GM23248 (cell line): ENCODE measurements at regions not wholly inside any gene's neighbourhood (a gene's known extent, or its start where the extent isn't known, plus 50 kb on each side); places are given as distances from the start of the nearest gene placed in this dataset.

Experiments used
- DNase-seq: peaks from one replicate; pipeline ENCODE4 v3.0.0-alpha.2; 2015
- H2AFZ ChIP-seq: fragments of 200-600 bp; sonication (generic); 2 replicates; pipeline ENCODE4 v1.6.1; 2016; ENCODE audit warnings: antibody characterized with exemption
- H3F3A ChIP-seq: fragments of 200-600 bp; sonication (generic); 2 replicates; pipeline ENCODE4 v1.6.1; 2016; ENCODE audit warnings: mild to moderate bottlenecking, antibody characterized with exemption, mixed run types; ENCODE audit not compliant: insufficient read depth
- H3K27ac ChIP-seq: fragments of 200-600 bp; sonication (generic); 2 replicates; pipeline ENCODE4 v1.5.1; 2016; ENCODE audit warnings: mild to moderate bottlenecking
- H3K27me3 ChIP-seq: fragments of 200-600 bp; sonication (generic); replicated peaks from 2 replicates; pipeline ENCODE4 v1.6.1; 2016; ENCODE audit warnings: mild to moderate bottlenecking; ENCODE audit not compliant: insufficient read depth
- H3K36me3 ChIP-seq: fragments of 200-600 bp; sonication (generic); 2 replicates; pipeline ENCODE4 v1.6.1; 2016; ENCODE audit warnings: low read depth, mild to moderate bottlenecking
- H3K4me1 ChIP-seq: fragments of 200-600 bp; sonication (generic); 2 replicates; pipeline ENCODE4 v1.6.1; 2016; ENCODE audit warnings: mild to moderate bottlenecking; ENCODE audit not compliant: insufficient read depth
- H3K4me2 ChIP-seq: fragments of 200-600 bp; sonication (generic); one replicate; pipeline ENCODE4 v1.6.1; 2016; ENCODE audit warnings: mild to moderate bottlenecking; ENCODE audit not compliant: unreplicated experiment
- H3K4me3 ChIP-seq: fragments of 200-600 bp; sonication (generic); 2 replicates; pipeline ENCODE4 v1.5.1; 2016; ENCODE audit warnings: mild to moderate bottlenecking
- H3K79me2 ChIP-seq: fragments of 200-600 bp; sonication (generic); 2 replicates; pipeline ENCODE4 v1.6.1; 2016; ENCODE audit warnings: mild to moderate bottlenecking; ENCODE audit not compliant: insufficient read depth
- H3K9ac ChIP-seq: fragments of 200-600 bp; sonication (generic); 2 replicates; pipeline ENCODE4 v1.6.1; 2016; ENCODE audit warnings: mild to moderate bottlenecking
- H3K9me2 ChIP-seq: fragments of 200-600 bp; sonication (generic); 2 replicates; pipeline ENCODE4 v1.6.1; 2016; ENCODE audit warnings: mixed run types, mild to moderate bottlenecking, moderate library complexity; ENCODE audit not compliant: insufficient read depth
- H3K9me3 ChIP-seq: fragments of 200-600 bp; sonication (generic); one replicate; pipeline ENCODE4 v1.6.1; 2017; ENCODE audit warnings: low read depth
- H4K20me1 ChIP-seq: fragments of 200-600 bp; sonication (generic); 2 replicates; pipeline ENCODE4 v1.6.0; 2016; ENCODE audit not compliant: insufficient read depth
- EZH2 ChIP-seq: fragments of 200-600 bp; sonication (generic); IDR thresholded peaks from 2 replicates; pipeline ENCODE4 v1.6.1; 2018; ENCODE audit warnings: antibody characterized with exemption, mild to moderate bottlenecking; ENCODE audit not compliant: insufficient read depth, poor library complexity, severe bottlenecking
- EZH2phosphoT487 ChIP-seq: fragments of 200-600 bp; sonication (generic); IDR thresholded peaks from 2 replicates; pipeline ENCODE4 v1.6.1; 2018; ENCODE audit warnings: antibody characterized with exemption, moderate library complexity, mild to moderate bottlenecking, low read depth; ENCODE audit not compliant: insufficient read depth
- WGBS, 2 experiments: methylation state at CpG; one replicate each; pipeline ENCODE4 v1.1.6; 2015 to 2017; ENCODE audit warnings: low lambda C conversion rate in 2 of 2, low coverage in 1 of 2; ENCODE audit errors: missing lambda C conversion rate in 2 of 2; 5-methylcytosine and 5-hydroxymethylcytosine counted together
- in situ Hi-C: fragments of 300-500 bp; cut with MboI; formaldehyde crosslinking; loops from 2 replicates; pipeline ENCODE4 v1.15.0; 2020

DNA sequence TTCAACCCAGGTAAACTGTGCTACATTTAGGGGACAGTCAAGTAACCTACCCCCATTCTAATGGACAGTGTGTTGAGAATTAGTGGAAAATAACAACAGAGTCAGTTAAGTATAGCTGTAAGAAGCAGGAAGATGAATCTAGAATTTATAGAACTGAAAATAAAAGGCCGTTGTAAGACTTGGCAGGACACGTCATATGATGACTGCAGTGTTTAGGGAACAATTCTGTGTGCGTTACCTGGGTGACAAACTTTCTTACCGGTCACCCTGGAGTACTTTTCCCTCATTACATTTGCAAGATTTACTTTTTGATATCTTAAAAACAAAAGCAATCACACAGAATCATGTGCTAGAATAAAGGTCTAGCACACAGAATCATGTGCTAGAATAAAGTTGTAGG is 536.3 kb upstream of the ZNF717 start:
- Histone ChIP-seq H3K27me3 (no peaks in the 10 kb centered on the region), H3K9me2 (no peaks in the 10 kb centered on the region; the same call in 1 of the 2 replicates), H3K79me2 (no peaks in the 10 kb centered on the region), H3K4me1 (no peaks in the 10 kb centered on the region), H3K36me3 (no peaks in the 10 kb centered on the region), H3F3A (no peaks in the 10 kb centered on the region), H4K20me1 (no peaks in the 10 kb centered on the region), H3K27ac (no peak overlapping the region), H2AFZ (no peak overlapping the region), H3K4me3 (no peak overlapping the region), H3K9ac (no peak overlapping the region), H3K9me3 (no peaks in the 10 kb centered on the region), H3K4me2 (no peak overlapping the region)
- no peak for DNase-seq
- 81 to 85% methylated on average over 4 of the region's 4 CpGs for WGBS, 2 experiments
- TF ChIP-seq EZH2 (no peak), EZH2phosphoT487 (no peak)
- in situ Hi-C loops = no loop called here

DNA sequence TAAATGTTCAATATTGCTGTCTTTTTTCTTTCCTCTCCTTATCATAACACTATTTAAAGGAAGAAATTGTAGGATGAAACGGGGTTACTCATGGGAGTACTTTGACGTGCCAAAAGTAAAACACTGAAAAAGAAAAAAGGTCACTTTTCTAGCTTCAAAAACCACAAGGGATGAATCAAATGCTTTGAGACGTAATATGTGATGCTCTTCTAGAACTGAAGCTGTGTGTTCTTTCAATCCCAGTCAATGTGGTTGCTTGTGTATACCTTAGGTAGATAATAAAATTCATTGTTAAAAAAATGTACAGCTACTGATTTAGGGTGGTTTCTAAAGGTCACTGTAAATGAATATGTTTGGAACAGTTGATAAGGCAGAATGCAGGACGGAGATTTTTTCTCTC is 538.8 kb upstream of the ZNF717 start:
- Histone ChIP-seq H2AFZ (no peak overlapping the region), H3K9ac (no peak overlapping the region), H3K4me3 (no peak overlapping the region), H3K9me2 (no peaks in the 10 kb centered on the region), H3F3A (no peaks in the 10 kb centered on the region), H3K4me2 (no peak overlapping the region), H3K27me3 (no peaks in the 10 kb centered on the region), H3K79me2 (no peaks in the 10 kb centered on the region), H4K20me1 (no peaks in the 10 kb centered on the region), H3K36me3 (no peaks in the 10 kb centered on the region), H3K27ac (no peak overlapping the region), H3K4me1 (no peaks in the 10 kb centered on the region), H3K9me3 (no peaks in the 10 kb centered on the region)
- in situ Hi-C loops = no loop called here
- 50 to 56% methylated on average over 4 of the region's 4 CpGs for WGBS, 2 experiments
- DNase-seq = no peak
- TF ChIP-seq EZH2phosphoT487 (no peak), EZH2 (no peak)

DNA sequence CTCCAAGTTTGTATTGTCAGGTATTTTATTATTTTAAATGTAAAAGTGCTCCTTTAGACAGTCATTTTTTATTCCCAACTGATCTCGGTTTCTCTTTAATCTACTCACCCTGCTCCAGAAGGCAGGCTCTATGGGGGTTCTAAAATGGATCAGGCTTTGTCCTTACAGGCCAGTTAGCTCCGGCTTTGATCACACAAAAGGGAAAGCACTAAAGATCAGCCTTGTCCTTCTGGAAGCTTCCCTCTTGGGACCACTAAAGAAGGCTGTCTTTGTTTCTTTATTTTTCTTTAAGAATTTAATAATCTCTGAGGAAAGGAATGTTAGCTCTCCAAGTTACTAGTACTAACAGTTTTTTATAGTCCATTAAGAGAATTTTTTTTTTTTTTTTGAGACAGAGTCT is 560.5 kb upstream of the ZNF717 start:
- H2AFZ ChIP-seq = no peak overlapping the region
- in situ Hi-C loops = no loop called here
- no peaks in the 10 kb centered on the region for H3K79me2 ChIP-seq
- no peaks in the 10 kb centered on the region for H3K27me3 ChIP-seq
- H3K9me3 ChIP-seq = no peaks in the 10 kb centered on the region
- no peaks in the 10 kb centered on the region for H3F3A ChIP-seq
- H3K27ac ChIP-seq = no peak overlapping the region
- no peak overlapping the region for H3K4me2 ChIP-seq
- no peaks in the 10 kb centered on the region for H3K9me2 ChIP-seq
- H3K9ac ChIP-seq = no peak overlapping the region
- H3K4me1 ChIP-seq = no peaks in the 10 kb centered on the region
- TF ChIP-seq EZH2phosphoT487 = no peak
- no peak for TF ChIP-seq EZH2
- H4K20me1 ChIP-seq = no peaks in the 10 kb centered on the region
- no peak overlapping the region for H3K4me3 ChIP-seq
- no peak for DNase-seq
- 12 to 14% methylated on average over 2 of the region's 2 CpGs for WGBS, 2 experiments
- no peaks in the 10 kb centered on the region for H3K36me3 ChIP-seq

DNA sequence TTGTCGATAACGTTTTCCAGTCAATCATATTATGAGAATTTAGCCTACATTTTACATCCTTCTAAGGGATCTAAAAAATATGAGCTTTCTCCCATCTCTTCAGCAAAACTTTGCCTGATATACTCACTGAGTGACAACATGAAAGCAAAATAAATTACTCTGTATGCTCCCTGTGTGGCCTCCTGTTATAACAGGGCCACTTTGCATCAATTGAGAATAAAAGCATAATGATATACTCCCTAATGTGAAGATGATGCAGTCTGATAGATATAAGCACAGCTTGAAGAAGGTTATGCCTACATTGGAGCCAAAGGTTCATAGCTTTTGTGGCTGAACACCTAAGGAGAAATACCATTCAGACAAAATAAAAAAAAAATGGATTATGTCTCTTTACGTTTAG is 561.3 kb upstream of the ZNF717 start:
- in situ Hi-C loops = no loop called here
- TF ChIP-seq EZH2 = no peak
- no peak for TF ChIP-seq EZH2phosphoT487
- no peak overlapping the region for H3K4me2 ChIP-seq

DNA sequence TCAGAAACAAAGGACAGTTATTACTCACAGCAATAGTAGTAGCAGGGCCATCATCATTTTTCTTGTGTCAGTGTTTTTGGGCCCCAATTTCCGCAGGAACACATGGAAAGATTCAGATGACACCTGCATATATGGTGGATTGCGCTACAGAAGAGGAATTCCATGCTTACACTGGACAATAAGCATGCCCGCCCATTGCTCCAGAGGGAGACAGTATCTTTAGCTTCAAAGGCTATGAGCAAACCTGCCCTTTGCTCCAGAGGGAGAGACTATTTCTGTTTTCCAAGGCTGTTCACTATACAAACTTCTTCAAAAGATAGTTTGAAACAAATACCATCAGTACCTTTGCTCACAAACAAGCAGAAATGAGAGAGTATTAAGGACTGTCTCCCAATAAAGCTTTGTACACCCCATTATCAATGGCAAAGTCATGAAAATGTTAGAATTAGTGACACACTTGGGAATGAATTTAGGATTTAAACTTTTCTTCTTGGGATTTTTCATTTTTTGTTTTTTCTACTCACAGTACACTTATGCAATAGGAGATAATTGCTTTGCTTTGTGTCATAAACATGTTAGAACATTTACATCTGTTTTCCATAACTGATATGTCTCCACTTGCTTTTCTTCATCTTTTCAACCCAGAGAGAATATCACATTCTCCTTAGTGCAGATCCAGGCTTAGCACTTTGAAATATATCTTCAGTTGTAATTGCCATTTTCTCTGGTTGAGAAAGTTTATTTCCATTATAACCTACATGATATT is 564.5 kb upstream of the ZNF717 start:
- in situ Hi-C loops = no loop called here
- H3K4me1 ChIP-seq = no peaks in the 10 kb centered on the region
- H3K27ac ChIP-seq = no peak overlapping the region
- H3K79me2 ChIP-seq = no peaks in the 10 kb centered on the region
- no peaks in the 10 kb centered on the region for H3K27me3 ChIP-seq
- DNase-seq = peak; percentile 2
- H3F3A ChIP-seq = no peaks in the 10 kb centered on the region
- no peaks in the 10 kb centered on the region for H3K9me2 ChIP-seq
- WGBS, 2 experiments = 77 to 90% methylated on average over 3 of the region's 3 CpGs
- TF ChIP-seq EZH2 (no peak), EZH2phosphoT487 (no peak)
- H3K9me3 ChIP-seq = no peaks in the 10 kb centered on the region
- no peak overlapping the region for H3K4me3 ChIP-seq
- no peaks in the 10 kb centered on the region for H4K20me1 ChIP-seq
- no peak overlapping the region for H3K4me2 ChIP-seq
- no peaks in the 10 kb centered on the region for H3K36me3 ChIP-seq
- no peak overlapping the region for H2AFZ ChIP-seq
- no peak overlapping the region for H3K9ac ChIP-seq

More for the DNA sequence above, 561.3 kb upstream of the ZNF717 start:
- no peaks in the 10 kb centered on the region for H3K4me1 ChIP-seq
- no peaks in the 10 kb centered on the region for H3K9me3 ChIP-seq
- no peaks in the 10 kb centered on the region for H3F3A ChIP-seq
- no peaks in the 10 kb centered on the region for H3K27me3 ChIP-seq
- no peak overlapping the region for H3K9ac ChIP-seq
- DNase-seq = no peak
- no peaks in the 10 kb centered on the region for H3K79me2 ChIP-seq
- H3K4me3 ChIP-seq = no peak overlapping the region
- no peak overlapping the region for H3K27ac ChIP-seq
- H3K9me2 ChIP-seq = no peaks in the 10 kb centered on the region
- no peaks in the 10 kb centered on the region for H4K20me1 ChIP-seq
- no peaks in the 10 kb centered on the region for H3K36me3 ChIP-seq
- 64 to 67% methylated on average over 3 of the region's 3 CpGs for WGBS, 2 experiments
- H2AFZ ChIP-seq = no peak overlapping the region
